GM12878 (cell line): ENCODE measurements at regions not wholly inside any gene's neighbourhood (a gene's known extent, or its start where the extent isn't known, plus 50 kb on each side); places are given as distances from the start of the nearest gene placed in this dataset.
A peak's percentile ranks its signal among the peaks of the same experiment; 100 is the strongest.

Source experiments
- ATAC-seq: fragments of 200-7000 bp; cut with Tn5 transposase; 3 replicates; pipeline ENCODE4 v1.9.1; 2020; ENCODE audit warnings: mild to moderate bottlenecking, moderate library complexity
- BruUV-seq: library from RNA; stranded (reverse); fragments of 400-500 nt; replicated peaks from 2 replicates; lab custom pipeline; 2021; lab: Mats Ljungman, UMichigan
- CTCF ChIA-PET: fragments of 300-600 bp; sonication (Branson Sonifier 250); formaldehyde crosslinking; extraction: SDS; loops from one replicate; lab custom pipeline; 2021; ENCODE audit warnings: inconsistent platforms; lab: Yijun Ruan, JAX
- POLR2A ChIA-PET: fragments of 350-600 bp; formaldehyde crosslinking; extraction: SDS; loops from one replicate; lab custom pipeline; 2021; ENCODE audit warnings: inconsistent platforms; lab: Charles Lee
- RAD21 ChIA-PET: fragments of 300-600 bp; sonication (Branson Sonifier 250); formaldehyde crosslinking; loops from one replicate; lab custom pipeline; 2023; ENCODE audit warnings: antibody characterized with exemption; ENCODE audit not compliant: unreplicated experiment; lab: Charles Lee
- SMC1A ChIA-PET: fragments of 300-600 bp; sonication (Branson Sonifier 250); formaldehyde crosslinking; loops from one replicate; lab custom pipeline; 2023; ENCODE audit not compliant: unreplicated experiment, uncharacterized antibody; lab: Charles Lee
- DNase-seq: peaks from one replicate; pipeline ENCODE4 v3.0.0-alpha.2; 2011; ENCODE audit warnings: low read depth, low spot score
- FAIRE-seq: peaks from 3 replicates; lab custom pipeline; 2011; peaks lifted over from hg19 to GRCh38; lab: Jason Lieb, UNC
- H2AFZ ChIP-seq: 2 replicates; pipeline ENCODE4 v1.6.0; 2011; ENCODE audit warnings: low read depth, low read length, control low read depth; ENCODE audit not compliant: control insufficient read depth
- H3K27ac ChIP-seq: 2 replicates; pipeline ENCODE4 v1.5.1; 2011; ENCODE audit warnings: control low read depth; ENCODE audit not compliant: control insufficient read depth, insufficient read depth
- H3K27me3 ChIP-seq, 2 experiments: replicated peaks in 1 of 2; 2 replicates each; pipeline versions ENCODE4 v1.6.0 to v1.6.1; 2011; ENCODE audit warnings: low read length in 1 of 2; ENCODE audit not compliant: control insufficient read depth in 2 of 2, insufficient read depth in 2 of 2
- H3K36me3 ChIP-seq, 2 experiments: 2 replicates each; pipeline ENCODE4 v1.5.1; 2011; ENCODE audit warnings: low read length in 1 of 2; ENCODE audit not compliant: control insufficient read depth in 2 of 2, insufficient read depth in 2 of 2
- H3K4me1 ChIP-seq: 2 replicates; pipeline ENCODE4 v1.6.1; 2011; ENCODE audit warnings: mild to moderate bottlenecking, low read length, moderate library complexity, mixed read lengths; ENCODE audit not compliant: control insufficient read depth, insufficient read depth
- H3K4me2 ChIP-seq: 2 replicates; pipeline ENCODE4 v1.6.0; 2011; ENCODE audit warnings: control low read depth; ENCODE audit not compliant: control insufficient read depth, insufficient read depth
- H3K4me3 ChIP-seq: fragments of 200-600 bp; sonication (generic); 2 replicates; pipeline ENCODE4 v1.5.1; 2016
- H3K79me2 ChIP-seq: 2 replicates; pipeline ENCODE4 v1.6.0; 2011; ENCODE audit warnings: low read length; ENCODE audit not compliant: control insufficient read depth, insufficient read depth
- H3K9ac ChIP-seq: 2 replicates; pipeline ENCODE4 v1.8.0; 2011; ENCODE audit warnings: low read length, control low read depth, mixed read lengths; ENCODE audit not compliant: control insufficient read depth, insufficient read depth
- H3K9me3 ChIP-seq: replicated peaks from 3 replicates; pipeline ENCODE4 v1.5.1; 2011; ENCODE audit warnings: mild to moderate bottlenecking, low read length; ENCODE audit not compliant: control insufficient read depth, insufficient read depth
- H4K20me1 ChIP-seq: 2 replicates; pipeline ENCODE4 v1.6.0; 2011; ENCODE audit not compliant: control insufficient read depth, insufficient read depth
- ATF2 ChIP-seq: IDR thresholded peaks from 2 replicates; pipeline ENCODE4 v1.6.1; 2012; ENCODE audit warnings: low read length, inconsistent platforms
- ATF7 ChIP-seq: fragments of 450-650 bp; IDR thresholded peaks from 2 replicates; pipeline ENCODE4 v1.6.1; 2016; ENCODE audit warnings: low read depth, mild to moderate bottlenecking
- CBX3 ChIP-seq: fragments of 200-600 bp; sonication (generic); IDR thresholded peaks from 2 replicates; pipeline ENCODE4 v1.6.1; 2016; ENCODE audit warnings: low read depth, borderline replicate concordance
- EGR1 ChIP-seq, 2 experiments: IDR thresholded peaks; 1 replicate in 1 of 2; 2 replicates in 1 of 2; pipeline ENCODE4 v1.6.1; 2011 to 2012; ENCODE audit warnings: low read depth in 2 of 2, low read length in 2 of 2, borderline replicate concordance in 1 of 2, mild to moderate bottlenecking in 1 of 2, moderate library complexity in 1 of 2
- FOS ChIP-seq: IDR thresholded peaks from 3 replicates; pipeline ENCODE4 v1.6.1; 2011; ENCODE audit warnings: borderline replicate concordance; ENCODE audit not compliant: insufficient read length; ENCODE audit errors: extremely low read depth
- IKZF2 ChIP-seq, 2 experiments: fragments of 450-650 bp; IDR thresholded peaks; 2 replicates each; pipeline ENCODE4 v1.6.1; 2017; ENCODE audit warnings: mild to moderate bottlenecking in 2 of 2, moderate library complexity in 2 of 2
- MTA2 ChIP-seq: fragments of 450-650 bp; IDR thresholded peaks from 2 replicates; pipeline ENCODE4 v1.6.1; 2016; ENCODE audit warnings: low read depth, mild to moderate bottlenecking, moderate library complexity
- NBN ChIP-seq: fragments of 450-650 bp; IDR thresholded peaks from 2 replicates; pipeline ENCODE4 v1.6.1; 2016
- NFIC ChIP-seq: IDR thresholded peaks from 2 replicates; pipeline ENCODE4 v1.6.1; 2012; ENCODE audit warnings: low read depth, mild to moderate bottlenecking, inconsistent platforms, low read length, moderate library complexity
- POLR2AphosphoS2 ChIP-seq: IDR thresholded peaks from 2 replicates; pipeline ENCODE4 v1.6.1; 2011; ENCODE audit warnings: low read depth, mild to moderate bottlenecking, low read length, improper control_type of control experiment, moderate library complexity
- POLR2AphosphoS5 ChIP-seq: IDR thresholded peaks from 2 replicates; pipeline ENCODE4 v1.6.1; 2011; ENCODE audit warnings: mild to moderate bottlenecking, low read length, inconsistent platforms
- RAD21 ChIP-seq: IDR thresholded peaks from 2 replicates; pipeline ENCODE4 v1.6.1; 2011; ENCODE audit warnings: mild to moderate bottlenecking, low read depth, low read length, moderate library complexity; ENCODE audit not compliant: insufficient read depth
- RELA ChIP-seq: fragments of 450-650 bp; IDR thresholded peaks from 2 replicates; pipeline ENCODE4 v1.8.0; 2014; ENCODE audit warnings: borderline replicate concordance; ENCODE audit not compliant: partially characterized antibody
- RELB ChIP-seq: fragments of 450-650 bp; IDR thresholded peaks from 2 replicates; pipeline ENCODE4 v1.6.1; 2017; ENCODE audit warnings: low read depth, mild to moderate bottlenecking, moderate library complexity
- WRNIP1 ChIP-seq: IDR thresholded peaks from 2 replicates; pipeline ENCODE4 v1.6.1; 2011; ENCODE audit warnings: low read depth, low read length, improper control_type of control experiment, borderline replicate concordance
- YY1 ChIP-seq: IDR thresholded peaks from 2 replicates; pipeline ENCODE4 v1.6.1; 2011; ENCODE audit warnings: low read depth, mild to moderate bottlenecking, low read length
- ZNF687 ChIP-seq: fragments of 450-650 bp; IDR thresholded peaks from 2 replicates; pipeline ENCODE4 v1.6.1; 2017; ENCODE audit warnings: mild to moderate bottlenecking, moderate library complexity
- WGBS: methylation state at CpG from one replicate; pipeline ENCODE4 v1.1.6; 2016; ENCODE audit warnings: low lambda C conversion rate; ENCODE audit not compliant: insufficient replicate concordance, insufficient coverage; ENCODE audit errors: missing lambda C conversion rate; 5-methylcytosine and 5-hydroxymethylcytosine counted together
- in situ Hi-C: fragments of 300-500 bp; cut with MboI; formaldehyde crosslinking; loops from 9 replicates; pipeline ENCODE4 v1.14.3; 2018; ENCODE audit warnings: mixed read lengths
- intact Hi-C: fragments of 100-400 bp; cut with micrococcal nuclease; formaldehyde crosslinking; loops from one replicate; pipeline ENCODE4 v1.14.2; 2022; ENCODE audit not compliant: unreplicated experiment

- no peak for TF ChIP-seq ZNF687
- TF ChIP-seq POLR2AphosphoS5, result no peak
These were observed 141.8 kb downstream of the TMEM200A start (continued) for GRCh38 chr6:130507666-130508028.

GRCh38 chr6:130513770-130514169 lies 148.0 kb downstream of the TMEM200A start:
- in situ Hi-C loops, result no loop called here
- no TSS peak for BruUV-seq
- Histone ChIP-seq H3K79me2 (no peaks in the 10 kb centered on the region), H3K4me1 (peaks cover 6% of the 10 kb centered on the region), H3K36me3 (no peaks in the 10 kb centered on the region), H3K4me3 (no peak overlapping the region), H3K9ac (no peak overlapping the region), H3K27ac (no peak overlapping the region), H3K4me2 (no peak overlapping the region), H4K20me1 (no peaks in the 10 kb centered on the region), H2AFZ (no peak overlapping the region; the same call in 1 of the 2 replicates), H3K9me3 (peaks cover 1% of the 10 kb centered on the region; the same call in 1 of the 3 replicates), H3K27me3 (no peaks in the 10 kb centered on the region)
- DNase-seq (peak; percentile 45), ATAC-seq (peak; percentile 69), FAIRE-seq (no peak)
- POLR2A ChIA-PET, result interaction anchor here (0.6 to 2.8 kb wide), 3 partner anchors 11 to 145 kb away, joined by 3 to 14 read pairs (median 5); no protein-coding TSS in a partner anchor
- CTCF ChIA-PET, result interaction anchor here (1.0 to 1.7 kb wide), 3 partner anchors 32 to 145 kb away, joined by 3 to 4 read pairs (median 3); no protein-coding TSS in a partner anchor
- RAD21 ChIA-PET, result interaction anchor here (0.6 to 1.9 kb wide), 7 partner anchors 13 to 184 kb away, joined by 3 to 7 read pairs (median 3); no protein-coding TSS in a partner anchor
- SMC1A ChIA-PET, result interaction anchor here (0.7 to 8.6 kb wide), 10 partner anchors 12 to 143 kb away, joined by 3 to 69 read pairs (median 5); no protein-coding TSS in a partner anchor
- WGBS, result 3% methylated on average over 3 of the region's 3 CpGs
- intact Hi-C loops, result no loop called here
- TF ChIP-seq RAD21 (no peak), RELB (peak; percentile 96), YY1 (peak; percentile 35; the same call in 1 of the 2 replicates), NBN (peak; percentile 71; the same call in 1 of the 2 replicates), POLR2AphosphoS2 (no peak), WRNIP1 (no peak), ATF2 (no peak), CBX3 (no peak), EGR1 (IDR thresholded peaks at IDR 0.05; ENCODE audit: borderline replicate concordance in 1 of 2, low read depth in 2 of 2, low read length in 2 of 2) (no peak), NFIC (0 out of 2 replicates have a peak, but pooled peaks have one; percentile 32), IKZF2 (IDR thresholded peaks at IDR 0.05) (peak; percentile 98), ATF7 (peak; percentile 76), MTA2 (peak; percentile 95), RELA (peak; percentile 20), FOS (no peak)
